Activated CD4-positive, alpha-beta T cell treated with anti-CD3 and anti-CD28 coated beads, Interleukin-2, amount 50 U/mL, for 24 hours (primary cell): ENCODE measurements at regions not wholly inside any gene's neighbourhood (a gene's known extent, or its start where the extent isn't known, plus 50 kb on each side); places are given as distances from the start of the nearest gene placed in this dataset.
"Not testable (repeated sequence)": the region's sequence is repeated elsewhere in the genome, so short reads cannot be mapped to it uniquely, and the experiment has no call there.

Source experiments
- DNase-seq, 2 donors: peaks; one replicate each; pipeline ENCODE4 v3.0.0-alpha.2; 2020; ENCODE audit warnings: low read depth in 1 of 2, low spot score in 1 of 2

DNA sequence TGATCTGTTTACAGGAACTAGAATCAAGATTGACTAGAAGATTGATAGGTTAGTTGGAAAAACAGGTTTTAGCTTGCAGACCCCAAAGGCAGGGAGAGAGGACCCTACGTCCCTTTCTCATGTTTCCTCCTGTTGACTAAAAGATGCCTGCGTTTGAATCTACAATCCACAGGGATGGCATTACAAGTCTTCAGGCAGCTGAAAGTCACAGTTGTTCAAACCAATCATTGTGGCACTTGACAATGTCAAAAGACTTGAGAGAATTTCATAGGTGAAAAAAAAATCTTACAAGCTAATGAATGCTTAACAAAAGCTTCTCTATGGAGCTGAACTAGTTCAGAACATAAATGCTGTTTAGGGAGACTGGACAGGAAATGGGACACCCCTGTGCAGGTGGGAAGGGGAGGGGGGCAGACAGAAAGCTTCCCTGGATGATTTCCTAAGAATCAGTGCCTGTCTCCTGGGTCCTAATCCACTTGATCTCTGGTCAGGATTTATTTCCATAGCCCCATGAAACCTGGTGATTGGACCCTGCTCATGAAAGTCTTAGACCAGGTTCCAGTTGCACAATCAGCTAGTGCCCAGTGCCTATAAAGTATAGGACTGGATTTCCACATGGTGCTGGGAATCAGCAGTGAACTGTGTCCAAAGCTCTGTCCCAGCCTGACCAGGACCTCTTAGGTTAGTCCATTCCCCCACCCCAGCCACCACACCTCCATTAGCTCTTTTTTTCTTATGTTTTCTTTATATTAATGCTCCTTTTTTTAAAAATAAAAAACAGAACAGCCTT lies 91.6 kb upstream of the BCAR3 start:
- no peak for DNase-seq

DNA sequence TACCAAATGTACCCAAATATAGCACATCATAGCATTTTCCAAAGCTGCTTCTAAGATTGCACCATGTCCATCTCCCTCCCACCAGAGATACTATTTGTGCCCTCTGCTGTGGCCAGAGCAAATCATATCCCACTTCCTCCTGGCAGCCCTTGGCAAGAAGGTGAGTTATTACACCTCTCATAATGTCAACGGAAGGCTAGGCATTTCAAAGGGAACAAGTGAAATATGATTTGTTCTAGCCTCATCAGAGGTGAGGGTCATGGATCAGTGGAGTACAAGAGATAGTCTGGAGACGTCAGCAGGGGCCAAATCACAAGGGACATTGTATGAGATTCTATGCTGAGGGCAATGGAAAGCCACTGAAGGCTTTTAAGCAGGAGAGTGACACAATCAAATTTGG lies 90.2 kb upstream of the BCAR3 start:
- no peak for DNase-seq

DNA sequence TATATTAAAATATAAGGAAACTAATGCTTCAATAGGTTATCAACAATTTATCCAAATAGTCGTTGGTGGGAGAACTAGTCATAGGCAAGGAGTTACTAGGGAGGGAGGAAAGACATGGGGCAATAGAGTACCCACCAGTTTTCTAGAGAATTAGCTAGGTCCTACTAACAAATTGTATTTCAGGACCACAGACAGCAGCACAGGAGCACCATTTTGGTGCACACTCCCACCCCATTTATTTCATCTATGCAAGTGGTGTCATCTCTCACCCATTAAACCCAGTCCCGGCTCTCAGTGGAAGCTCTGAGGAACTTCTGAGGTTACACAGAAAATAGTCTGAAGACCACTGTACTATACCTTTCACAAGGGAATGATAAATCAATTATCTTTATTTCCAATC lies 89.0 kb upstream of the BCAR3 start:
- no peak for DNase-seq

GRCh38 chr1:93769777-93770176 lies 88.1 kb upstream of the BCAR3 start:
- DNase-seq = no peak

DNA sequence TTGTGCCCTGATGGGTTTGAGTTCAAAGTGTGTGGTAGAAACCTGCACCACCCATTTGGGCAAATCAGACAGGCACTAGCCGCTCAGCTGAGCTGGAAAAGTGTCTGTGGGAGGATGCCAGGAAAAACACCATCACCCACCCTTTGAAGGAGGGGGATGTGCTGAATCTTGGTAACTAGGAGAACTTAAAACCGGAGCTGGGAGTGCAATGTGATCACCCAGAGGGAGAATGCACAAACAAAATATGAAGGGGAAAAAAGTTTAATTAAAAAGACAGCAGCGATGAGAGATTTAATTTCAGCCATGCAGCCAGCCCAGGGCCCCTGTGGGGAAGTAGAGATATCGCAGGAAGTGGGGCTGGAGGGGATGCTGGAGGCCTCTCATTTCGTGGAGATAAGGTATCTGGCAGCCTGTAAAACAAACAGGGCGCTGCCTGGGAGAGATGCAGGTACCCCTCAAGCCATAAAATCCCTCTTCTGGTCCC lies 86.8 kb upstream of the BCAR3 start:
- DNase-seq = no peak

GRCh38 chr1:93766451-93766850 lies 84.8 kb upstream of the BCAR3 start:
- DNase-seq = no peak

DNA sequence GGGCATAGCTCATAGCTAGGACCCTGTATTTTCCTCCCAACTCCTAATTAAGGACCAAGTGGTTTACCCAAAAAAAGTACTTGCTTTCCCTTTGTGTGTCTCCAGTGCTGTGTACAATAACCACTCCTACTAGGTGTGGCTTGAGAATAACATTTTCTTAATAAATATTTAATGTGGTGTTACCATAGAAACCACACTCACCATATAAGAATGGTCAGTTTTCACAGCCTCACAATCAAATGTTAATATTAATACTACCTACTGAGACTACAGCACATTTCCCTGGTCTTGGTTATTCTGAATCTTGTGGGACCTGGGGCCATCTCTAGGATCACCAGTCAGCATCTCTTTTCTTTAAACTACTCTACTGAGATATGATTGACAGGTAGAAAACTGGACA lies 83.5 kb upstream of the BCAR3 start:
- DNase-seq = no peak

DNA sequence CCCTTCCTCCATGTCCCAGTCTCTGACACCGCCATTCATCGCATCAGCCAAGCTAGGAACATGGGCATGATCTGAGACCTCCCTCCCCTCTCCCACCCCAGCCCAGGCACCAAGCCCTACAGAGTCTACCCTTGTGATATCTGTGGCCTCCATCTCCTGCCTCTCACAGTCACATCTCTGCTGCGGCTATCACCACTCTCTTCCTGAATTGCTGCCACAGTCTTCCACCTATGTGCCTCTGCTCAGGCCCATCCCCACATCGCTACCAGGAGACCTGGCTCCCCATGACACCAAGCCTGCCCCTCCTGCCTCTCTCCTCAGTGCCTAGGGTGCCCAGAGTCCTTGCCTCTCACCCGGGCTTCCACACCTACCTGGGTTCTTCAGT lies 82.7 kb upstream of the BCAR3 start:
- no peak for DNase-seq

GRCh38 chr1:93763704-93764365 lies 82.2 kb upstream of the BCAR3 start:
- no peak for DNase-seq

- DNase-seq = no peak
Measured at GRCh38 chr1:93758842-93759515, 77.3 kb upstream of the BCAR3 start.

DNA sequence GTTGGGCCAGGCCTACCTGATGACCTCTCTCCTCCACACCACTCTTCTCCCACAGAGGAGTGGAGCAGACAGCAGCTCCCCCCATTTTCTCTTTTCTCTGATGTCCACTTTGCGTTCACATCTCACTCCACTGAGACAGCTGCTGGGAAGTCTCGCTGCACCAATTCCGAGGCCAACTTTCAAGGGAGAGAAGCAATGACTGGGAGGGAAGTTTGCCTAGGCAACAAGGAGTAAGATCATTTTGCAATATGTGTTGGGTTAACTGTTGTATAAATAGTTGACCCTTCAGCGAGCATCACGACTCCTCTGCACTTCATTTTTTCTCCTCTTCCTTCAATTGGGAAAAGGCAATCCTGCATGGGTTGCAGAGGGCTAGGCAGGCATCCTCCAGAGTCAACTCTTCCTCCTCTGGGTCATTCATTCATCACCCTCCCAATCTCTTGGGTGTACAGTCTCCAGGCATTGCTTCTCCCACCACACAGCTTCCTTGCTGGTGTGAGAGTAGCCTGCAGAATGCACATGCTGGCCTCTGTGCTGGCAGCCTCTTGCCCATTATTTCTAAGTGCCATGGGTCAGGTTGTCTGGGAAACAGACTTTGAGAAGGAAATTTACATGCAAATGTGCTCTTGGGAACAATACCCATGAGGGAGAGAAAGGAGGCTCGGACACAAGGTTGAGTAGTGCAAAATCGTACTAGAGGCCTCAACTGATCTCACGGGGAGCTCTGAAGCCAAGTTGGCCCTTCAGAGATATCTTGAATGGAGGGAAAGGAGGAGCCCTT lies 75.8 kb upstream of the BCAR3 start:
- no peak for DNase-seq

DNA sequence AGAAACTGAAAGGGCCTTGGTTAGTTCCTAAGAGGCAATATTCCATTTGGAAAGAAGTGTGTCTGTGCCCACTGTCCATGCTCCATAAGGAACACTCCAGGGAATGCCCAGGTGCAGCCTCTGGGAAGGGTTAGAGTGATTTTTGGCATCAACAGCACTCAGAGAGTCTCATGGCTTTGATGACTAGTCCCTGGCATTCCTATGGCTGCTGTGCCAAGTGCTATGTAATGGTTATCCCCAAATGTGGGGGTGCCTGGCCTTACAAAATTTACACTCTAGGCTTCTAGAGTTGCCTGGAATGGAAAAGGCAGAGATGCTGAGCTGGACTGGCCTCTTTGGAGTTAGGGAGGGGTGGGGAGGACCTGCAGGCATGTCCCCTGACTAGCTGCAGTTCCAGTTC lies 75.0 kb upstream of the BCAR3 start:
- DNase-seq = no peak

GRCh38 chr1:93755251-93755715 lies 73.6 kb upstream of the BCAR3 start:
- DNase-seq = not testable (repeated sequence)

DNA sequence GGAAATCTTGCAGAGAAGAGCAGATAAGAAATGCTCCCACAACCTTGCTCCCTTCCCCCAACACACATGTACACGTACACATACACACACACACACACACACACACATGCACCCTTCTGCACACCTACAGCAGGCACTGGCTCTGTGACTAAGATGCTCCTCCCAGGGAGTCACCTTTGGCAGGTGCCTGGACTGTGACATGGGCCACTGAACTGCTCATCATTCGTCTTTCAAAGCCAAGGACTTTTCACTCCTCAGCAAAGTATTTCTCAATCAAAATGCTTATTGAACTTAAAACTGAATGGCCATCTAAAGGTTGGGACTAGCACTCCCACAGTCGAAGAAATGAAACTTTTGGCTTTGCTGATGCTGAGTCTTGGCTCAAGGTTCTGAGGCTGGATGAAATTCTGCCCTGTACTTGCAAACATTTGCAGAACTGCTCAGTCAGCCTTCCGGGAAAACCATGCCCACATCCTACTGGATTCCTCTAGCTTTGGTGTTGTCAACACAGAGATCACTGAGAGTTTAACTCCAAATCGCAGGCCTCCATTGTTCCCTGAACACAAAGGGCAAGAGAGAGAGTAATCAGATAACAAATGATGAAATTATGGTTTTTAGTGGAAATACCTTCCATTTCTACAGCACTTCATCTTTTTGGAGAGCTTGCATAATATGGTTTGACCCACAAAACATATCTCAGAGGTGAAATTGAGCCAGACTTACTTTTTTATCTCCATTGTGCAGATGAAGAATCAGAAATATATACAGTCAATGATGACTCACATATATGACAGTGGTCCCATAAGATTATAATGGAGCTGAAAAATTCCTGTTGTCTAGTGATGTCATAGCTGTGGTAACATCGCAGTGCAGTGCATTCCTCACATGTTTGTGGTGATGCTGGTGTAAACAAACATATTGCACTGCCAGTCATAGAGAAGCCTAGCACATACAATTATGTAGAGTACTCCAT lies 72.4 kb upstream of the BCAR3 start:
- no peak for DNase-seq

DNA sequence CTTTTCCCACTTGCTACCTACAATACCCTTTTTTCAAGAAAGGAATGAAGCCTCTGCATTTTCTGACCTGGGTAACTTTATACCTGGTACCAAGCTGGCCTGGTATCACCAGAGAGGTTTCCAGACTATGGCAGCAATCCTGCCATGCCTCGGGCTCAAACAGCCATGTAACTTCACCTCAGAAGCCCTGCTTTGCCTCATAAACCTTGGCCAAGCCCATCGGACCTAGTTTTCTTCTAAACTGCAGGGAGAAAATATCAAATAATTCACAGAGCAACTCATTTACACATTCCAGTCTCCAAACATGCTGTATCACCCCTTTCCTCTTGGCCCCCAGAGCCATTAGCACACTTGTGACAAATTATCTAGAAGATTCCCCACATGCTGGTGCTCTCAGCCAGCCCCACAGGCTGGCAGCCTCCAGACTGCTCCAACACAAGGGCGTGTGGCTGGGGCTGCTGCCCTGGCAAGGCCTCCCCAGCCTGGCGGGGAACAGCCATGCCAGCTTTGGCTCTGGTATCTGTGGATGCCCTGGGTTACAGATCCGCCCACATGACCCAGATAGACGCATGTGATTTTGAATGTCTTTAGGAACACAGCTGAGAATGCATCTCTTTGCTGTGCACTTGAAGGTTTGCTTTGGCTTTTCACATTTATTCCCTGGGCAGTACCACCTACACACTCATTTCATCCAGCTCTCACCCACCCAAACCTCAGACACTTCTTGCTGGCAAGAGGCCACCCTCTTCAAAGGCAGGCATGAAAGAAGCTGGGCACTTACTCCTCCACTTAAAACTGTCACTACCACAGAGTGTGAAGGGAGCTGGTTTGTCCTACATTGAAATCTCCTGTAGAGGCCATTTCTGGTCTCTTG lies 70.0 kb upstream of the BCAR3 start:
- no peak for DNase-seq

DNA sequence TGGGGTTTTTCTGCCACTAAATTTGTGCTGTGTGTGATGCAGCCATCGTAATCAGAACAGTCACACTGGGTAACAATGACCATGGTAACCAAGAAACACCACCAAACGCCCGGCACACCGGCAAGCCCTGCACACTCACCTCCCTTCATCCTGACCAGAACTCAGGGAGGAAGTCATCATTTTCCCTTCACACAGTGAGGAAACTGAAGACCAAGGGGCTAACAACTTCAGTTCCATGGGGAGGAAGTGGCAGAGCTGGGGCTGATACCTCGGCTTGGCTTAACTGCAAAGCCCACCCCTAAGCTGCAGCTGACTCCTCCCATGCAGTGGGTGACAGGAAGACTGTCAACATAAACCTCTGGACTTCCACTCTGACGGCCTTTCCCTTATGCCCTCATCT lies 69.3 kb upstream of the BCAR3 start:
- no peak for DNase-seq

GRCh38 chr1:93749894-93750301 lies 68.3 kb upstream of the BCAR3 start:
- no peak for DNase-seq

GRCh38 chr1:93749487-93749886 lies 67.8 kb upstream of the BCAR3 start:
- no peak for DNase-seq
